Transverse colon (tissue), 4 donors: ENCODE measurements at regions not wholly inside any gene's neighbourhood (a gene's known extent, or its start where the extent isn't known, plus 50 kb on each side); places are given as distances from the start of the nearest gene placed in this dataset.
"Not testable (repeated sequence)": the region's sequence is repeated elsewhere in the genome, so short reads cannot be mapped to it uniquely, and the experiment has no call there.

Source experiments
- DNase-seq: peaks from one replicate; pipeline ENCODE4 v3.0.0-alpha.2; 2019
- H3K27ac ChIP-seq, 4 donors: fragments of 200-600 bp; sonication (generic); 2 replicates each; pipeline ENCODE4 v1.5.1; 2016 to 2018; ENCODE audit warnings: inconsistent platforms in 4 of 4
- H3K27me3 ChIP-seq: fragments of 200-600 bp; sonication (generic); 2 replicates; pipeline ENCODE4 v1.5.1; 2017; ENCODE audit warnings: inconsistent platforms
- H3K36me3 ChIP-seq, 4 donors: fragments of 200-600 bp; sonication (generic); 2 replicates each; pipeline ENCODE4 v1.5.1; 2017 to 2019; ENCODE audit warnings: inconsistent platforms in 4 of 4
- H3K4me1 ChIP-seq, 4 donors: fragments of 200-600 bp; sonication (generic); 2 replicates each; pipeline ENCODE4 v1.5.1; 2017 to 2020; ENCODE audit warnings: inconsistent platforms in 4 of 4
- H3K4me3 ChIP-seq, 4 donors: fragments of 200-600 bp; sonication (generic); 1 replicate in 1 of 4; 2 replicates in 3 of 4; pipeline versions ENCODE4 v1.5.1 to v1.6.1; 2017 to 2019; ENCODE audit warnings: inconsistent platforms in 4 of 4
- H3K9me3 ChIP-seq, 2 donors: fragments of 200-600 bp; sonication (generic); 2 replicates each; pipeline ENCODE4 v1.5.1; 2017 to 2019; ENCODE audit warnings: inconsistent platforms in 2 of 2
- EP300 ChIP-seq: sonication (generic); formaldehyde crosslinking; IDR thresholded peaks from one replicate; pipeline ENCODE4 v1.6.1; 2017; ENCODE audit warnings: antibody characterized with exemption, low read depth
- POLR2A ChIP-seq: fragments of 450-650 bp; IDR thresholded peaks from one replicate; pipeline ENCODE4 v1.6.1; 2016; ENCODE audit warnings: antibody characterized with exemption, mild to moderate bottlenecking, moderate library complexity
- POLR2AphosphoS5 ChIP-seq, 3 donors: sonication (generic); formaldehyde crosslinking; IDR thresholded peaks; one replicate each; pipeline ENCODE4 v1.6.1; 2016; ENCODE audit warnings: antibody characterized with exemption in 3 of 3
- WGBS, 2 donors: methylation state at CpG; one replicate each; pipeline ENCODE4 v1.1.5; 2018; ENCODE audit warnings: low coverage in 1 of 2; 5-methylcytosine and 5-hydroxymethylcytosine counted together
- in situ Hi-C, 4 donors: fragments of 200-750 bp; cut with MboI; loops; one replicate each; pipeline versions ENCODE4 v1.15.0 to v1.15.1; 2017; ENCODE audit warnings: low sequenced_read_pairs in 3 of 4, low pct_ligation_motif_present in 1 of 4, low pct_unique_long_range_greater_than_20kb in 1 of 4
- intact Hi-C: fragments of 100-400 bp; cut with DNase I; formaldehyde crosslinking; loops from one replicate; pipeline ENCODE4 v1.15.1; 2023; ENCODE audit warnings: low total_unique reads
- TF ChIP-seq, protein P1 (sequence below), 5 experiments: fragments of 200-600 bp in 3 of 5; fragments of 450-650 bp in 2 of 5; sonication (generic) in 3 of 5; IDR thresholded peaks; 1 replicate in 2 of 5; 2 replicates in 3 of 5; pipeline ENCODE4 v1.5.1; 2016 to 2017; ENCODE audit warnings: antibody characterized with exemption in 5 of 5, inconsistent platforms in 3 of 5, mild to moderate bottlenecking in 2 of 5, moderate library complexity in 1 of 5

DNA sequence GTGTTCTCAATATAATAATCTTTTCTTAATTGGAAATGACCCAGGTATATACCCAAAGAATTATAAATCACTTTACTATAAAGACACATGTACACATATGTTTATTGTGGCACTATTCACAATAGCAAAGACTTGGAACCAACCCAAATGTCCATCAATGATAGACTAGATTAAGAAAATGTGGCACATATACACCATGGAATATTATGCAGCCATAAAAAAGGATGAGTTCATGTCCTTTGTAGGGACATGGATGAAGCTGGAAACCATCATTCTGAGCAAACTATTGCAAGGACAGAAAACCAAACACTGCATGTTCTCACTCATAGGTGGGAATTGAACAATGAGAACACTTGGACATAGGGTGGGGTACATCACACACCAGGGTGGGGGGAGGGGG is 56.8 kb downstream of the SCGB2B2 start:
- H3K4me1 ChIP-seq, H3K27me3 ChIP-seq, intact Hi-C loops, H3K4me3 ChIP-seq, DNase-seq, H3K36me3 ChIP-seq, H3K27ac ChIP-seq: not testable (repeated sequence)
- in situ Hi-C loops = loop anchor here in 1 of 4 donors (25.0 kb wide), 1 partner anchor 1817 kb away; no protein-coding TSS in a partner anchor
- peaks cover 15 to 50% of the 10 kb centered on the region in 2 donors for H3K9me3 ChIP-seq

DNA sequence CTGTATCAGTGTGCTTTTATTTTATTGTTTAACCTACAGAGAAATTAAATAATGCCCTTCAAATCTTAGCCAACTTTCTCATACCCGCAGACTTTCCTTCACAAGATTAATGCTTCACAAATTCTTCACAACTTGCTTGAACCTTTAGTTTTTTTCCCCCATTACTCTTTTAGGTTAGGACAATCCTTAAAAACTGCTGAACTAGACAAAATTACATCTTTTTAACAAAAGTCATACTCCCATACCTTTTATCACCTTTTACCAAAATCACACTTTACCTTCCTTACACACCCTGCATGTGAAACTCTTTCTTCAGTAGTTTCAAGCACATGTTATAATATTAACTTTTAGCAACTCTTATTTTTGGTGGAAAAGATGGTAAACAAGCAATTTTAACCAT is 58.5 kb downstream of the SCGB2B2 start:
- Histone ChIP-seq H3K36me3 (no peaks in the 10 kb centered on the region), H3K9me3 (peaks cover 23 to 55% of the 10 kb centered on the region in 2 donors), H3K27me3 (no peaks in the 10 kb centered on the region), H3K4me3 (no peak overlapping the region), H3K27ac (no peak overlapping the region), H3K4me1 (no peaks in the 10 kb centered on the region)
- in situ Hi-C loops = loop anchor here in 1 of 4 donors (25.0 kb wide), 1 partner anchor 1819 kb away; no protein-coding TSS in a partner anchor
- TF ChIP-seq, protein P1, sequence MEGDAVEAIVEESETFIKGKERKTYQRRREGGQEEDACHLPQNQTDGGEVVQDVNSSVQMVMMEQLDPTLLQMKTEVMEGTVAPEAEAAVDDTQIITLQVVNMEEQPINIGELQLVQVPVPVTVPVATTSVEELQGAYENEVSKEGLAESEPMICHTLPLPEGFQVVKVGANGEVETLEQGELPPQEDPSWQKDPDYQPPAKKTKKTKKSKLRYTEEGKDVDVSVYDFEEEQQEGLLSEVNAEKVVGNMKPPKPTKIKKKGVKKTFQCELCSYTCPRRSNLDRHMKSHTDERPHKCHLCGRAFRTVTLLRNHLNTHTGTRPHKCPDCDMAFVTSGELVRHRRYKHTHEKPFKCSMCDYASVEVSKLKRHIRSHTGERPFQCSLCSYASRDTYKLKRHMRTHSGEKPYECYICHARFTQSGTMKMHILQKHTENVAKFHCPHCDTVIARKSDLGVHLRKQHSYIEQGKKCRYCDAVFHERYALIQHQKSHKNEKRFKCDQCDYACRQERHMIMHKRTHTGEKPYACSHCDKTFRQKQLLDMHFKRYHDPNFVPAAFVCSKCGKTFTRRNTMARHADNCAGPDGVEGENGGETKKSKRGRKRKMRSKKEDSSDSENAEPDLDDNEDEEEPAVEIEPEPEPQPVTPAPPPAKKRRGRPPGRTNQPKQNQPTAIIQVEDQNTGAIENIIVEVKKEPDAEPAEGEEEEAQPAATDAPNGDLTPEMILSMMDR (IDR thresholded peaks at IDR 0.05) = no peak
- TF ChIP-seq POLR2AphosphoS5 (IDR thresholded peaks at IDR 0.05) (no peak), POLR2A (no peak), EP300 (no peak)
- no peak for DNase-seq
- intact Hi-C loops = no loop called here
- 100% methylated on average over 1 of the region's 1 CpG for WGBS, 2 donors

GRCh38 chr19:34617996-34618395 is 59.0 kb downstream of the SCGB2B2 start:
- intact Hi-C loops, H3K4me3 ChIP-seq, DNase-seq, H3K36me3 ChIP-seq, H3K4me1 ChIP-seq, H3K27me3 ChIP-seq, H3K27ac ChIP-seq: not testable (repeated sequence)
- WGBS, 2 donors = 97% methylated on average over 8 of the region's 8 CpGs; no CpG with 5 or more reads in 1 of the 2 donors
- in situ Hi-C loops = loop anchor here in 1 of 4 donors (25.0 kb wide), 1 partner anchor 1819 kb away; no protein-coding TSS in a partner anchor
- peaks cover 27 to 55% of the 10 kb centered on the region in 2 donors for H3K9me3 ChIP-seq

DNA sequence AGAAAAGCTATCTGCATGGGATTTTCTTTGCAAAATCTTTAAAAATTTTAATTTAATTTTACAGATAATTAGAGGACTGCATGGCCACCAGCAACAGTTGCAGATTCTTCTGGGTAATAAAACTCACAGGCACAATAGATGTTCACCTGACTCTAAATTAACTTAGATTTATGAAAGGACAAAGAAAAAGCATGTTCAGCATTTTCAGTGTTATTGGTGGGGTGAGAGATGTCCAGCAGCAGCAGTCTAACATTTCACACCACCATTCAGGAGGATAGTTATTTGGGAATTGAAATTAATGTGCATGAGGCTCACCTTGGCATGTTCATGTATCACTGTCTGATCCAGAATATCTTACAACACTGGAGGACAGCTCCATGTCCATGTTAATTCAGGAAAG is 74.0 kb downstream of the SCGB2B2 start:
- H3K9me3 ChIP-seq = peaks cover 4 to 6% of the 10 kb centered on the region in 2 donors
- no peak for TF ChIP-seq POLR2AphosphoS5 (IDR thresholded peaks at IDR 0.05)
- TF ChIP-seq POLR2A = no peak
- TF ChIP-seq EP300 = no peak
- TF ChIP-seq, protein P1 (IDR thresholded peaks at IDR 0.05) = no peak
- no peak for DNase-seq
- no peak overlapping the region for H3K27ac ChIP-seq
- H3K36me3 ChIP-seq = no peaks in the 10 kb centered on the region
- no peaks in the 10 kb centered on the region for H3K27me3 ChIP-seq
- no peak overlapping the region for H3K4me3 ChIP-seq
- H3K4me1 ChIP-seq = no peaks in the 10 kb centered on the region
- intact Hi-C loops (no loop called here), in situ Hi-C loops (loop anchor here in 1 of 4 donors (25.0 kb wide), 1 partner anchor 1834 kb away; no protein-coding TSS in a partner anchor)

DNA sequence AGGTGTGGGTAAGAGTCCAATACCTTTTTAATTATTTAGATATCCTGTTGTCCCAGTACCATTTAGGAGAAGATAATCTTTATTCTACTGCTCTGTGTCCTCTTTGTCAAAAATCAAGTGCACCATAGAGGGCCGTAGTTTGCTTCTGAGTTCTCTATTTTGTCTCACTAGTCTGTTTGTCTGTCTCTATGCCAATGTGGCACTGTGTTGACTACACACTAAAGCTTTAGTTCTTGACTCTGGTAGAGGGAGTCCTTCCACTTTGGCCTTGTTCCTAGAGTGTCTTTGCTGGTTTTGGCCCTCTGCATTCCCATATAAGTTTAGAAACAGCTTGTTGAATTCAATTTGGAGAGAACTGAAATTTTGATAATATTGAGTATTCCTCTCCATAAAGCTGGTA is 75.9 kb downstream of the SCGB2B2 start:
- no peak overlapping the region for H3K27ac ChIP-seq
- H3K4me1 ChIP-seq = no peaks in the 10 kb centered on the region
- H3K9me3 ChIP-seq = peaks cover 4% of the 10 kb centered on the region in 2 donors
- intact Hi-C loops (no loop called here), in situ Hi-C loops (loop anchor here in 1 of 4 donors (25.0 kb wide), 1 partner anchor 1836 kb away; no protein-coding TSS in a partner anchor)
- 53 to 67% methylated on average over 1 of the region's 1 CpG for WGBS, 2 donors
- H3K4me3 ChIP-seq = no peak overlapping the region
- TF ChIP-seq POLR2A (no peak), EP300 (no peak), POLR2AphosphoS5 (IDR thresholded peaks at IDR 0.05) (no peak)
- TF ChIP-seq, protein P1 (IDR thresholded peaks at IDR 0.05) = no peak
- no peaks in the 10 kb centered on the region for H3K27me3 ChIP-seq
- DNase-seq = no peak
- H3K36me3 ChIP-seq = no peaks in the 10 kb centered on the region
